ENCODE measurements at regions not wholly inside any gene's neighbourhood (a gene's known extent, or its start where the extent isn't known, plus 50 kb on each side); places are given as distances from the start of the nearest gene placed in this dataset.

DNA sequence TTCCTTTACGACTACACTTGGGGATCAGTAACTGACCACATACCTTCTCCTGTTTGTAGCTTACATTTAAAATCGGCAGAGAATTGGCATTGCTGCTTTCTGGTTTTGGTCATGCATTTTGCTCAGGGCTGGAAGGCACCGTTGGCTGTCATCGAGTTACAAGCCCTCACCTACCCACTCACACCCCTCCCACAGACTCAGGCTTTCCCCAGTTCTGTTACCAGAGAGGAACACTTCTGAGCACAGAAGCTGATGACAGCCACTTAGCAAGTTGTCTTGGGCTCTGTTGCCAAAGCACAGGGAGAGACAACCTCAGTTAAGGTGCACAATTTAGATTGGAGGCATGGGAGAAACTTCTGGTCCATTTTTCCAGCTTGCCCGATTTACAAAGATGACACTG lies 204.8 kb upstream of the TOPAZ1 start:
- Histone ChIP-seq H2AFZ (ENCODE audit: low read length) (no peak overlapping the region), H3K79me2 (ENCODE audit: insufficient read depth, low read length) (no peaks in the 10 kb centered on the region), H4K20me1 (ENCODE audit: insufficient read depth, low read length) (no peaks in the 10 kb centered on the region), H3K9me2 (ENCODE audit: low read depth, low read length) (no peaks in the 10 kb centered on the region), H3K4me2 (ENCODE audit: low read length) (no peak overlapping the region), H3K9ac (ENCODE audit: low read length) (no peak overlapping the region), H3K4me1 (ENCODE audit: insufficient read depth, low read length, severe bottlenecking) (no peaks in the 10 kb centered on the region), H3K36me3 (ENCODE audit: insufficient read depth, low read length) (no peaks in the 10 kb centered on the region), H3K27ac (ENCODE audit: low read depth, low read length, poor library complexity, severe bottlenecking) (no peak overlapping the region), H3F3A (ENCODE audit: insufficient read depth, low read length) (no peaks in the 10 kb centered on the region), H3K27me3 (ENCODE audit: insufficient read depth, low read length) (no peaks in the 10 kb centered on the region), H3K4me3 (ENCODE audit: low read depth, low read length, poor library complexity, severe bottlenecking) (no peak overlapping the region), H3K9me3 (ENCODE audit: low read length) (no peaks in the 10 kb centered on the region)
- no peak for TF ChIP-seq EZH2 (IDR thresholded peaks at IDR 0.05; ENCODE audit: borderline replicate concordance, low read length)
- TF ChIP-seq, protein P1, sequence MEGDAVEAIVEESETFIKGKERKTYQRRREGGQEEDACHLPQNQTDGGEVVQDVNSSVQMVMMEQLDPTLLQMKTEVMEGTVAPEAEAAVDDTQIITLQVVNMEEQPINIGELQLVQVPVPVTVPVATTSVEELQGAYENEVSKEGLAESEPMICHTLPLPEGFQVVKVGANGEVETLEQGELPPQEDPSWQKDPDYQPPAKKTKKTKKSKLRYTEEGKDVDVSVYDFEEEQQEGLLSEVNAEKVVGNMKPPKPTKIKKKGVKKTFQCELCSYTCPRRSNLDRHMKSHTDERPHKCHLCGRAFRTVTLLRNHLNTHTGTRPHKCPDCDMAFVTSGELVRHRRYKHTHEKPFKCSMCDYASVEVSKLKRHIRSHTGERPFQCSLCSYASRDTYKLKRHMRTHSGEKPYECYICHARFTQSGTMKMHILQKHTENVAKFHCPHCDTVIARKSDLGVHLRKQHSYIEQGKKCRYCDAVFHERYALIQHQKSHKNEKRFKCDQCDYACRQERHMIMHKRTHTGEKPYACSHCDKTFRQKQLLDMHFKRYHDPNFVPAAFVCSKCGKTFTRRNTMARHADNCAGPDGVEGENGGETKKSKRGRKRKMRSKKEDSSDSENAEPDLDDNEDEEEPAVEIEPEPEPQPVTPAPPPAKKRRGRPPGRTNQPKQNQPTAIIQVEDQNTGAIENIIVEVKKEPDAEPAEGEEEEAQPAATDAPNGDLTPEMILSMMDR (IDR thresholded peaks at IDR 0.05; ENCODE audit: low read length) = no peak

- TF ChIP-seq EZH2 (IDR thresholded peaks at IDR 0.05; ENCODE audit: borderline replicate concordance, low read length) = no peak
- Histone ChIP-seq H3K4me1 (ENCODE audit: insufficient read depth, low read length, severe bottlenecking) (no peaks in the 10 kb centered on the region), H2AFZ (ENCODE audit: low read length) (no peak overlapping the region), H3K9ac (ENCODE audit: low read length) (no peak overlapping the region), H3K36me3 (ENCODE audit: insufficient read depth, low read length) (no peaks in the 10 kb centered on the region), H3K27ac (ENCODE audit: low read depth, low read length, poor library complexity, severe bottlenecking) (no peak overlapping the region), H3F3A (ENCODE audit: insufficient read depth, low read length) (no peaks in the 10 kb centered on the region), H3K4me3 (ENCODE audit: low read depth, low read length, poor library complexity, severe bottlenecking) (no peak overlapping the region), H3K9me2 (ENCODE audit: low read depth, low read length) (no peaks in the 10 kb centered on the region), H3K79me2 (ENCODE audit: insufficient read depth, low read length) (no peaks in the 10 kb centered on the region), H3K9me3 (ENCODE audit: low read length) (no peaks in the 10 kb centered on the region), H3K4me2 (ENCODE audit: low read length) (no peak overlapping the region), H3K27me3 (ENCODE audit: insufficient read depth, low read length) (no peaks in the 10 kb centered on the region), H4K20me1 (ENCODE audit: insufficient read depth, low read length) (no peaks in the 10 kb centered on the region)
Observed at GRCh38 chr3:44039006-44039405, 202.7 kb upstream of the TOPAZ1 start.

DNA sequence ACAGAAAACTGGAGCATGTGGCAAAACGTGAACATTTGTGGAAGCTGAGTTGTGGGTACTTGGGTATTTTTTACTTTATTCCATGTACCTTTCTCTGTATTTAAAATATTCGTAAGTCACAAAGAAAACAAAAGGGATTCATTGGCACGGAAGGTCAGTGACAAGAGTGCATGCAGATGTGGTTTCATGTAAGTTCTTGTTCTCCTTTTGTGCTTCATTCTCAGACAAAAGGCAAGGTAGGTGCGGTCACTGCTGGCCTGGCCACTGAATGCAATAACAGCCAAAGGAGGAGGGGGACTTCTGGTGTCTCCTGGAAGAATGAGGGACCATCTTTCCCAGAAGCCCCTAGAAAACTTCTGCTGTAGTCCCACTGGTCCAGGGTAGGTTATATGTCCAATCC lies 200.0 kb upstream of the TOPAZ1 start:
- no peaks in the 10 kb centered on the region for H3K36me3 ChIP-seq (ENCODE audit: insufficient read depth, low read length)

DNA sequence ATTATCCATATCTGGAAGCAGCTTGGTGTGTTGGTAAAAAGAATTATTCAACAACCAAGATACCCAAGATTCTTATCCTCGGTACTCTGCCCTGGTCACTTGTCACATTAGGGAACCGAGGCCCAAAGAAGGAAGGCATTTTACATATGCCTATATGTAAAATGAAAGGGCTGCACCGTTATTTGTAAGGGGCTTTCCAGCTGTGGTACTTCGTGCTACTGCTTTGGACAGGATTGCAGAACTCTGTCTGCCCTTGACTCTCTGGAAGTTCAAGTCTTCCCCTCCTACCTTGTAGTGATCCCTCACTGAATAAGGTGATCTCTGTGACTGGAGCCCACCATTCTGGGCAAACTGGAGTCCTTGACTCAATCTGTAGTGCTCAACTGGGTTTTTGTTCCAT lies 198.9 kb upstream of the TOPAZ1 start:
- Histone ChIP-seq H3K9ac (ENCODE audit: low read length) (no peak overlapping the region), H3K27me3 (ENCODE audit: insufficient read depth, low read length) (no peaks in the 10 kb centered on the region), H3F3A (ENCODE audit: insufficient read depth, low read length) (no peaks in the 10 kb centered on the region), H2AFZ (ENCODE audit: low read length) (no peak overlapping the region), H3K27ac (ENCODE audit: low read depth, low read length, poor library complexity, severe bottlenecking) (no peak overlapping the region), H3K4me3 (ENCODE audit: low read depth, low read length, poor library complexity, severe bottlenecking) (no peak overlapping the region), H3K4me1 (ENCODE audit: insufficient read depth, low read length, severe bottlenecking) (peaks cover 14% of the 10 kb centered on the region), H3K79me2 (ENCODE audit: insufficient read depth, low read length) (no peaks in the 10 kb centered on the region), H3K4me2 (ENCODE audit: low read length) (no peak overlapping the region), H3K9me2 (ENCODE audit: low read depth, low read length) (no peaks in the 10 kb centered on the region), H3K36me3 (ENCODE audit: insufficient read depth, low read length) (no peaks in the 10 kb centered on the region), H4K20me1 (ENCODE audit: insufficient read depth, low read length) (no peaks in the 10 kb centered on the region), H3K9me3 (ENCODE audit: low read length) (no peaks in the 10 kb centered on the region)
- TF ChIP-seq, protein P1 (IDR thresholded peaks at IDR 0.05; ENCODE audit: low read length) = no peak

More for the DNA sequence above, 200.0 kb upstream of the TOPAZ1 start:
- Histone ChIP-seq H3K4me2 (ENCODE audit: low read length) (no peak overlapping the region), H3F3A (ENCODE audit: insufficient read depth, low read length) (no peaks in the 10 kb centered on the region), H2AFZ (ENCODE audit: low read length) (no peak overlapping the region), H3K27me3 (ENCODE audit: insufficient read depth, low read length) (no peaks in the 10 kb centered on the region), H3K9ac (ENCODE audit: low read length) (no peak overlapping the region), H3K9me3 (ENCODE audit: low read length) (no peaks in the 10 kb centered on the region), H4K20me1 (ENCODE audit: insufficient read depth, low read length) (no peaks in the 10 kb centered on the region), H3K79me2 (ENCODE audit: insufficient read depth, low read length) (no peaks in the 10 kb centered on the region), H3K27ac (ENCODE audit: low read depth, low read length, poor library complexity, severe bottlenecking) (no peak overlapping the region), H3K4me3 (ENCODE audit: low read depth, low read length, poor library complexity, severe bottlenecking) (no peak overlapping the region), H3K9me2 (ENCODE audit: low read depth, low read length) (no peaks in the 10 kb centered on the region), H3K4me1 (ENCODE audit: insufficient read depth, low read length, severe bottlenecking) (peaks cover 14% of the 10 kb centered on the region)
- TF ChIP-seq, protein P1 (IDR thresholded peaks at IDR 0.05; ENCODE audit: low read length) = no peak
- TF ChIP-seq EZH2 (IDR thresholded peaks at IDR 0.05; ENCODE audit: borderline replicate concordance, low read length) = no peak
